A673 (cell line): ENCODE measurements at regions not wholly inside any gene's neighbourhood (a gene's known extent, or its start where the extent isn't known, plus 50 kb on each side); places are given as distances from the start of the nearest gene placed in this dataset.

Experiments used
- BruUV-seq: library from RNA; stranded (reverse); fragments of 400-500 nt; replicated peaks from 2 replicates; lab custom pipeline; 2021; lab: Mats Ljungman, UMichigan
- CTCF ChIA-PET: fragments of 300-600 bp; sonication (Branson Sonifier 250); formaldehyde crosslinking; loops from one replicate; lab custom pipeline; 2022; ENCODE audit warnings: antibody characterized with exemption; lab: Charles Lee
- POLR2A ChIA-PET: fragments of 300-600 bp; sonication (Branson Sonifier 250); formaldehyde crosslinking; loops from one replicate; lab custom pipeline; 2022; ENCODE audit warnings: antibody characterized with exemption; ENCODE audit not compliant: low non-redundant PET; lab: Charles Lee
- DNase-seq: peaks from one replicate; pipeline ENCODE4 v3.0.0-alpha.2; 2015; ENCODE audit warnings: low spot score
- H3K27ac ChIP-seq: fragments of 200-600 bp; sonication (generic); 2 replicates; pipeline ENCODE4 v1.5.1; 2016; ENCODE audit warnings: mixed run types, low read depth, mild to moderate bottlenecking, mixed read lengths, antibody characterized with exemption, low read length; ENCODE audit not compliant: poor library complexity, severe bottlenecking
- H3K27me3 ChIP-seq: fragments of 200-600 bp; sonication (generic); replicated peaks from 2 replicates; pipeline ENCODE4 v1.6.1; 2017; ENCODE audit warnings: mixed run types, low read depth, mild to moderate bottlenecking, mixed read lengths, antibody characterized with exemption, low read length; ENCODE audit not compliant: insufficient read depth, poor library complexity
- H3K36me3 ChIP-seq: fragments of 200-600 bp; sonication (generic); 2 replicates; pipeline ENCODE4 v1.6.1; 2016; ENCODE audit warnings: mixed run types, mild to moderate bottlenecking, mixed read lengths, antibody characterized with exemption, low read length; ENCODE audit not compliant: insufficient read depth, poor library complexity, severe bottlenecking
- H3K4me1 ChIP-seq: fragments of 200-600 bp; sonication (generic); 2 replicates; pipeline ENCODE4 v1.6.1; 2017; ENCODE audit warnings: mixed run types, mild to moderate bottlenecking, mixed read lengths, antibody characterized with exemption, low read length; ENCODE audit not compliant: insufficient read depth, poor library complexity, severe bottlenecking
- H3K4me3 ChIP-seq: fragments of 200-600 bp; sonication (generic); 2 replicates; pipeline ENCODE4 v1.5.1; 2016; ENCODE audit warnings: low read depth, mixed run types, mild to moderate bottlenecking, mixed read lengths, low read length; ENCODE audit not compliant: poor library complexity, severe bottlenecking
- H3K9me3 ChIP-seq: fragments of 200-600 bp; sonication (generic); 2 replicates; pipeline ENCODE4 v1.6.1; 2016; ENCODE audit warnings: mixed run types, low read depth, mild to moderate bottlenecking, mixed read lengths, antibody characterized with exemption, low read length; ENCODE audit not compliant: poor library complexity, severe bottlenecking
- EZH2 ChIP-seq: fragments of 200-600 bp; sonication (generic); IDR thresholded peaks from 2 replicates; pipeline ENCODE4 v1.6.1; 2017; ENCODE audit warnings: borderline replicate concordance, low read depth, mild to moderate bottlenecking, mixed read lengths, antibody characterized with exemption, low read length; ENCODE audit not compliant: poor library complexity, severe bottlenecking
- intact Hi-C: fragments of 100-400 bp; cut with micrococcal nuclease; formaldehyde crosslinking; loops from one replicate; pipeline ENCODE4 v1.10.0; 2022; ENCODE audit not compliant: unreplicated experiment
- TF ChIP-seq, protein P1 (sequence below): fragments of 300-800, 200-600 bp; sonication (generic); conservative IDR thresholded peaks from 2 replicates; pipeline ENCODE4 v1.5.1; 2017; ENCODE audit warnings: low read depth, mild to moderate bottlenecking, antibody characterized with exemption, low read length, moderate library complexity, mixed read lengths

DNA sequence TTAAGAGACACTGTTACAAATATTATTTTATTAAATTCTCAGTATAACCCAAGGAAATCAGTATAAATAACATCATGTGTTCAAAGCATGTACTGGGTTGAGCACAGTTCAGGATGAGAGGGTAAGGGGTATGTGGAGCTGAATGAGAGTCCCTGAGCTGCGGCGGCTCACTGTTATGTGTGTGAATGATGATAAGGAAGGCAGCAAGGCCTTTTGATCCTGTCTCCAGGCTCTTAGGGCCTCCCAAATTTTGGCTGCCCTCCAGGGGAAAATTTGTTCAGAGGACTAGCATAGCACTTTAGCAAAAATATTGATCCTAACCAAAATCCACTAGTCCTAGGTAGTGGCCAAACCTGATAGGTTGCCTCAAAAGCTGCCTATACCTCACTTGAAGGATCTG is 86.1 kb upstream of the SPON1 start:
- no TSS peak for BruUV-seq
- no peaks in the 10 kb centered on the region for H3K4me1 ChIP-seq
- TF ChIP-seq EZH2 = no peak
- TF ChIP-seq, protein P1, sequence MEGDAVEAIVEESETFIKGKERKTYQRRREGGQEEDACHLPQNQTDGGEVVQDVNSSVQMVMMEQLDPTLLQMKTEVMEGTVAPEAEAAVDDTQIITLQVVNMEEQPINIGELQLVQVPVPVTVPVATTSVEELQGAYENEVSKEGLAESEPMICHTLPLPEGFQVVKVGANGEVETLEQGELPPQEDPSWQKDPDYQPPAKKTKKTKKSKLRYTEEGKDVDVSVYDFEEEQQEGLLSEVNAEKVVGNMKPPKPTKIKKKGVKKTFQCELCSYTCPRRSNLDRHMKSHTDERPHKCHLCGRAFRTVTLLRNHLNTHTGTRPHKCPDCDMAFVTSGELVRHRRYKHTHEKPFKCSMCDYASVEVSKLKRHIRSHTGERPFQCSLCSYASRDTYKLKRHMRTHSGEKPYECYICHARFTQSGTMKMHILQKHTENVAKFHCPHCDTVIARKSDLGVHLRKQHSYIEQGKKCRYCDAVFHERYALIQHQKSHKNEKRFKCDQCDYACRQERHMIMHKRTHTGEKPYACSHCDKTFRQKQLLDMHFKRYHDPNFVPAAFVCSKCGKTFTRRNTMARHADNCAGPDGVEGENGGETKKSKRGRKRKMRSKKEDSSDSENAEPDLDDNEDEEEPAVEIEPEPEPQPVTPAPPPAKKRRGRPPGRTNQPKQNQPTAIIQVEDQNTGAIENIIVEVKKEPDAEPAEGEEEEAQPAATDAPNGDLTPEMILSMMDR = no peak
- H3K4me3 ChIP-seq = no peak overlapping the region
- DNase-seq = no peak
- no peak overlapping the region for H3K27ac ChIP-seq
- intact Hi-C loops = no loop called here
- H3K9me3 ChIP-seq = no peaks in the 10 kb centered on the region
- ChIA-PET POLR2A (no interaction called here), CTCF (no interaction called here)
- H3K36me3 ChIP-seq = no peaks in the 10 kb centered on the region
- H3K27me3 ChIP-seq = no peaks in the 10 kb centered on the region

DNA sequence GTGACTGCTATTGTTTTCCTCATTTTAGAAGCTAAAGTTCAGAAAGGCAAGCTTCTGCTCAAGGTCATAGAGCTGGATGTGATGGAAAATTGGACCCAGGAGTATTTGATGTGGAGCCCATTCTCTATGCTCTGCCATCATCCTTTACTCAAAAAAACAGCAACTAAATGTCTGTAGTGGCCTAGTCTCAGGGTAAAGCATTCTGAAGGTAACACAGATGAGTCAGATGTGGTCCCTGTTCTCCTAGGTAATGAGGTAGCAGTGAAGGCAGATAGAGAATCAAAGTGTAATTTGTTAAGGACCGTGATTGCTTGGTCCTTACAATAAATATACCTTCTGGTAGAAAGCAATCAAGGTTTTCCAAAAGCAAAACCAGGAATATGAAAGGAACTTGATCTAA is 84.4 kb upstream of the SPON1 start:
- POLR2A ChIA-PET = no interaction called here
- Histone ChIP-seq H3K9me3 (no peaks in the 10 kb centered on the region), H3K36me3 (no peaks in the 10 kb centered on the region), H3K4me1 (no peaks in the 10 kb centered on the region), H3K27ac (no peak overlapping the region), H3K4me3 (no peak overlapping the region), H3K27me3 (no peaks in the 10 kb centered on the region)
- intact Hi-C loops = no loop called here
- TF ChIP-seq, protein P1 = no peak
- TF ChIP-seq EZH2 = no peak
- CTCF ChIA-PET = no interaction called here
- DNase-seq = no peak
- BruUV-seq = no TSS peak

DNA sequence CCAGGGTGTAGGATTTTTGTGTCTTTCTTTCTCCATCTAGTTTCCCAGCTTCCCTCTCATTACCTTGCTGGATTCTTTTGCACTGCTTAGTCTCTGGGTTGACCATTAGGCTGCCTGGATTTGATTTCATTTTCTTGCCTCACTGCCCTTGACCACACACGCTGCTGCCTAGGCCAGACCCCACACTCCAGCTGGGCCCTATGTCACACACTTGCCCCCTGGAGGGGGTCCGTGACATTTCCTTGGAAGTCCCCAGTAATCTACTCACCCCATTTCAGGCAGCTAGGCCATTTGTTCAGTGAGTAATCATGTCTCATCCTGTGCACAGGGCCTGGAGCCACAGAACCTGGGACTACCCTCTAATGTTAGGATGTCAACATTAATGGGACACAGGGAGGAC is 81.9 kb upstream of the SPON1 start:
- no peaks in the 10 kb centered on the region for H3K9me3 ChIP-seq
- no TSS peak for BruUV-seq
- ChIA-PET POLR2A (no interaction called here), CTCF (no interaction called here)
- no peaks in the 10 kb centered on the region for H3K4me1 ChIP-seq
- intact Hi-C loops = no loop called here
- no peaks in the 10 kb centered on the region for H3K36me3 ChIP-seq
- H3K4me3 ChIP-seq = no peak overlapping the region
- no peak overlapping the region for H3K27ac ChIP-seq
- no peak for DNase-seq
- no peaks in the 10 kb centered on the region for H3K27me3 ChIP-seq
- TF ChIP-seq, protein P1 = no peak
- TF ChIP-seq EZH2 = no peak
